Loucy (cell line): ENCODE measurements at regions not wholly inside any gene's neighbourhood (a gene's known extent, or its start where the extent isn't known, plus 50 kb on each side); places are given as distances from the start of the nearest gene placed in this dataset.

Source experiments
- H2AFZ ChIP-seq: fragments of 200-600 bp; sonication (generic); 2 replicates; pipeline ENCODE4 v1.6.0; 2016; ENCODE audit warnings: antibody characterized with exemption, mild to moderate bottlenecking, low read length, moderate library complexity
- H3F3A ChIP-seq: fragments of 200-600 bp; 2 replicates; pipeline ENCODE4 v1.6.0; 2016; ENCODE audit warnings: antibody characterized with exemption, low read depth, mild to moderate bottlenecking
- H3K27me3 ChIP-seq: fragments of 200-600 bp; sonication (generic); 2 replicates; pipeline ENCODE4 v1.6.1; 2014; ENCODE audit warnings: low read length, mild to moderate bottlenecking; ENCODE audit not compliant: insufficient read depth, poor library complexity, severe bottlenecking
- H3K36me3 ChIP-seq: fragments of 200-600 bp; sonication (generic); 2 replicates; pipeline ENCODE4 v1.6.1; 2016; ENCODE audit warnings: low read length; ENCODE audit not compliant: insufficient read depth
- H3K4me1 ChIP-seq: fragments of 200-600 bp; sonication (generic); 2 replicates; pipeline ENCODE4 v1.5.1; 2014; ENCODE audit warnings: low read length, mild to moderate bottlenecking; ENCODE audit not compliant: insufficient read depth, poor library complexity, severe bottlenecking
- H3K4me2 ChIP-seq: fragments of 200-600 bp; sonication (generic); 2 replicates; pipeline ENCODE4 v1.6.0; 2014; ENCODE audit warnings: antibody characterized with exemption, low read length, low read depth, mild to moderate bottlenecking; ENCODE audit not compliant: poor library complexity, severe bottlenecking
- H3K4me3 ChIP-seq: fragments of 200-600 bp; sonication (generic); 2 replicates; pipeline ENCODE4 v1.5.1; 2014; ENCODE audit warnings: low read length, mild to moderate bottlenecking, mixed read lengths; ENCODE audit not compliant: poor library complexity, severe bottlenecking
- H3K79me2 ChIP-seq: fragments of 200-600 bp; sonication (generic); 2 replicates; pipeline ENCODE4 v1.6.1; 2014; ENCODE audit warnings: low read length; ENCODE audit not compliant: insufficient read depth
- H3K9ac ChIP-seq: fragments of 200-600 bp; sonication (generic); 2 replicates; pipeline ENCODE4 v1.6.0; 2014; ENCODE audit warnings: mild to moderate bottlenecking, low read depth, low read length, moderate library complexity; ENCODE audit not compliant: poor library complexity, severe bottlenecking
- H3K9me2 ChIP-seq: fragments of 200-600 bp; sonication (generic); replicated peaks from 2 replicates; pipeline ENCODE4 v1.6.1; 2016; ENCODE audit warnings: low read depth, low read length, mixed read lengths
- H3K9me3 ChIP-seq: fragments of 200-600 bp; sonication (generic); 2 replicates; pipeline ENCODE4 v1.6.1; 2014; ENCODE audit warnings: mild to moderate bottlenecking, antibody characterized with exemption, low read length, low read depth; ENCODE audit not compliant: insufficient read depth
- H4K20me1 ChIP-seq: fragments of 200-600 bp; sonication (generic); 2 replicates; pipeline ENCODE4 v1.6.0; 2014; ENCODE audit warnings: antibody characterized with exemption, low read length, mild to moderate bottlenecking; ENCODE audit not compliant: insufficient read depth, poor library complexity, severe bottlenecking
- CTCF ChIP-seq: fragments of 200-600 bp; sonication (generic); conservative IDR thresholded peaks from 2 replicates; pipeline ENCODE4 v1.5.1; 2014; ENCODE audit warnings: mild to moderate bottlenecking, antibody characterized with exemption, low read length
- EZH2phosphoT487 ChIP-seq: fragments of 200-600 bp; IDR thresholded peaks from 2 replicates; pipeline ENCODE4 v1.6.1; 2018; ENCODE audit warnings: antibody characterized with exemption, mild to moderate bottlenecking, moderate library complexity, borderline replicate concordance

- no peaks in the 10 kb centered on the region for H3K4me1 ChIP-seq
- H3K9ac ChIP-seq: no peak overlapping the region
- no peaks in the 10 kb centered on the region for H3K9me3 ChIP-seq
- H4K20me1 ChIP-seq: no peaks in the 10 kb centered on the region
- no peaks in the 10 kb centered on the region for H3K9me2 ChIP-seq
- H3K4me3 ChIP-seq: no peak overlapping the region
- no peaks in the 10 kb centered on the region for H3F3A ChIP-seq
- no peak for TF ChIP-seq EZH2phosphoT487
- TF ChIP-seq CTCF: no peak
- H2AFZ ChIP-seq: no peak overlapping the region
- no peak overlapping the region for H3K4me2 ChIP-seq
- no peaks in the 10 kb centered on the region for H3K36me3 ChIP-seq
- H3K79me2 ChIP-seq: no peaks in the 10 kb centered on the region
- no peaks in the 10 kb centered on the region for H3K27me3 ChIP-seq
Measured at GRCh38 chr10:28236591-28236990, 66.3 kb downstream of the MPP7 start.

- TF ChIP-seq EZH2phosphoT487 (no peak), CTCF (no peak)
- Histone ChIP-seq H3K4me1 (no peaks in the 10 kb centered on the region), H3K4me2 (no peak overlapping the region), H3K79me2 (no peaks in the 10 kb centered on the region), H3K9ac (no peak overlapping the region), H3K9me2 (no peaks in the 10 kb centered on the region), H3K9me3 (no peaks in the 10 kb centered on the region), H3F3A (no peaks in the 10 kb centered on the region), H3K4me3 (no peak overlapping the region), H2AFZ (no peak overlapping the region), H3K27me3 (no peaks in the 10 kb centered on the region), H4K20me1 (no peaks in the 10 kb centered on the region), H3K36me3 (no peaks in the 10 kb centered on the region)
Measured at GRCh38 chr10:28220811-28221210, 82.1 kb downstream of the MPP7 start.

GRCh38 chr10:28219251-28219650 is 83.6 kb downstream of the MPP7 start:
- Histone ChIP-seq H3K79me2 (no peaks in the 10 kb centered on the region), H3F3A (no peaks in the 10 kb centered on the region), H3K9me2 (no peaks in the 10 kb centered on the region), H4K20me1 (no peaks in the 10 kb centered on the region), H2AFZ (no peak overlapping the region), H3K4me2 (no peak overlapping the region), H3K9ac (no peak overlapping the region), H3K27me3 (no peaks in the 10 kb centered on the region), H3K36me3 (no peaks in the 10 kb centered on the region), H3K9me3 (no peaks in the 10 kb centered on the region), H3K4me1 (no peaks in the 10 kb centered on the region), H3K4me3 (no peak overlapping the region)
- no peak for TF ChIP-seq CTCF
- no peak for TF ChIP-seq EZH2phosphoT487
